GM23248 (cell line): ENCODE measurements at regions not wholly inside any gene's neighbourhood (a gene's known extent, or its start where the extent isn't known, plus 50 kb on each side); places are given as distances from the start of the nearest gene placed in this dataset.

Experiments
- EZH2 ChIP-seq: fragments of 200-600 bp; sonication (generic); IDR thresholded peaks from 2 replicates; pipeline ENCODE4 v1.6.1; 2018; ENCODE audit warnings: antibody characterized with exemption, mild to moderate bottlenecking; ENCODE audit not compliant: insufficient read depth, poor library complexity, severe bottlenecking
- EZH2phosphoT487 ChIP-seq: fragments of 200-600 bp; sonication (generic); IDR thresholded peaks from 2 replicates; pipeline ENCODE4 v1.6.1; 2018; ENCODE audit warnings: antibody characterized with exemption, moderate library complexity, mild to moderate bottlenecking, low read depth; ENCODE audit not compliant: insufficient read depth

GRCh38 chr14:62189698-62190097 is 427.5 kb downstream of the SNAPC1 start:
- TF ChIP-seq EZH2 (no peak), EZH2phosphoT487 (no peak)
